GM18499 (cell line): ENCODE measurements at regions not wholly inside any gene's neighbourhood (a gene's known extent, or its start where the extent isn't known, plus 50 kb on each side); places are given as distances from the start of the nearest gene placed in this dataset.
"Not testable (repeated sequence)": the region's sequence is repeated elsewhere in the genome, so short reads cannot be mapped to it uniquely, and the experiment has no call there.

Source experiments
- ATAC-seq: cut with Tn5 transposase; IDR thresholded peaks from one replicate; pipeline ENCODE4 v1.9.1; 2021; ENCODE audit warnings: moderate number of reproducible peaks; ENCODE audit not compliant: insufficient read depth, unreplicated experiment

DNA sequence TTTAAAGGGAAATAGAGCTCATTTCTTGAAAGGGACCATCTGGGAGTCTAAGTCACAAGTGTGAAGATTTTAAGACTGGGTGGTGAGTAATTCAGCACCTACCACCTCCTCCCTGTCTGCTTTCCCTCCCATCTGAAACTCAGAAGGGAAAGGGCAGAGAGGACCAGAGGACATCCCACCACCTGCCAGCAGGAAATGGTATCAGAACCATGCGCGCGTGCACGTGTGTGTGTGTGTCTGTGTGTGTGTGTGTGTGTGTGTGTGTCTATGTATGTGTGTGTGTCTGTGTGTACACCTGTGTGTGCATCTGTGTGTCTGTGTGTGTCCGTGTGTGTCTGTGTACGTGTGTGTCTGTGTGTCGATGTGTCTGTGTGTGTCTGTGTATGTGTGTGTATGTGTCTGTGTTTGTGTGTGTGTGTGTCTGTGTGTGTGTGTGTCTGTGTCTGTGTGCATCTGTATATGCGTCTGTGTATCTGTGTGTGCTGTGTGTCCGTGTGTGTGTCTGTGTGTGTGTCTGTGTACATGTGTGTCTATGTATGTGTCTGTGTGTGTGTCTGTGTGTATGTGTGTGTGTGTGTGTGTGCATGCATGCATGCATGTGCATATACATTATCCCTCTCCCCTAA lies 76.8 kb downstream of the ZFP36L2 start:
- ATAC-seq, result no peak

DNA sequence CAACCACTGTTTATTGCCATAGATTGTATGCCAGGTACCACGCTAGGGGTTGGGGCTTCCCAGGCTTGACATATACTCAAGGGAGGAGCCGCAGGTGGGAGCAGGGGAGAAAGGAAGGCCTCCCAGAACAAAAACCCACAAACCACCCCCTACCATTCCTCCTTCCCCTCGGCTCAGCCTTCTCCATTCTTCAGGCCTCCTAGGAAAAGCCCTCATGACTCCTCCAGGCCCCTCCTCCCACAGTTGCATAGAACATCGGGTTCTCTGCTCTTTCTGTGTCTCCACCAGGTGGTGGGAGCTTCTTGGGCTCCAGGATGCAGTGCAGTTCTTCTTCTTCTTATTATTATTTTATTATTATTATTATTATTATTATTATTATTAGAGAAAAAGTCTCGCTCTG lies 80.3 kb downstream of the ZFP36L2 start:
- ATAC-seq, result no peak

DNA sequence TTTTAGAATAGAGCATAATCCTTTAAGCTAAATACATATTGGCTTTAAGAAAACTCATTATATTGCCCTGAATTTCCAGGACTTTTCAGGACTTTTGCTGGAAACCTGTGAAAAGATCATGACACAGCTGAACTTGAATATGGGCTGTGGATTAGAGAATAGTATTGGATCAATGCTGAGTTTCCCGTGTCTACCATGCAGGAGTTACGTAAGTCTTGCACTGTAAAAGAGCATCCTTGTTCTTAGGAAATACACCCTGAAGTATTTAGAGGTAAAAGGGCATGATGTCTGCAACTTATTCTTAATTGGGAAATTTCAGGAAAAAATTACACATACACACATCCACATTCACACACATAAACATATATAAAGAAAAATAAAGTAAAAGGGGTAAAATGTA lies 82.1 kb downstream of the ZFP36L2 start:
- ATAC-seq, result no peak

DNA sequence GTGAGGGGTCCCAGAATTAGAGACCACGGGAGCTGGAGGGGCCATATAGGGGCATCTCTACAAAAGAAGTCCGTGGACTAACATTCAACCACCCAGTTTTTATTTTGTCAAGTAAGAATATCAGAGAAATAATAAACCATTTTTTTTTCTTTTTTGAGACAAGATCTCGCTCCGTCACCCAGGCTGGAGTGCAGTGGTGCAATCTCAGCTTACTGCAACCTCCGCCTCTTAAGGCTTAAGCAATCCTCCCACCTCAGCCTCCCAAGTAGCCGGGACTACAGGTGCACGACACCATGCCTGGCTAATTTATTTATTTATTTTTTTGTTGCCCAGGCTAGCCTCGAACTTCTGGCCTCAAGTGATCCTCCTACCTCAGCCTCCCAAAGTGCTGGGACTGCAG lies 82.7 kb downstream of the ZFP36L2 start:
- no peak for ATAC-seq

DNA sequence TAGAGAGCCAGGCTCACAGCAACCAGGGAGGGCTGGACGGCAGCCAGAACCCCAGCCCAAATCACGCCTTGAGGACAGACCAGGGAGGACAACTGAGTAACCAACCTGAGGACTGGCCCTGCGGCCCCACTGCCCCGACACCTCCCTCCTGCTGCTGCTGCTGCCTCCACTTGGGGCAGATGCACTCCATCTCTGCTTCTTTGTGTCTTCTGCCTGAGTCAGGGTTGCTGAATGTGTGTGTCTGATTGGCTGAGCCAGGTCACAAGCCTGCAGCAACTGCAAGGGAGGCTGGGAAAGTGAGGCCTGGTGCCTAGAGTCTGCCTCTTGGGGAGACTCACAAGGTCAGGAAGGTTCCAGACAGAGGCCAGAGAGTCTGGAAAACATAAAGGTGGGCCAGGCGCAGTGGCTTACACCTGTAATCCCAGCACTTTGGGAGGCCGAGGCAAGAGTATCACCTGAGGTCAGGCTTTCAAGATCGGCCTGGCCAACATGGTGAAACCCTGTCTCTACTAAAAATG lies 83.4 kb downstream of the ZFP36L2 start:
- ATAC-seq, result no peak

DNA sequence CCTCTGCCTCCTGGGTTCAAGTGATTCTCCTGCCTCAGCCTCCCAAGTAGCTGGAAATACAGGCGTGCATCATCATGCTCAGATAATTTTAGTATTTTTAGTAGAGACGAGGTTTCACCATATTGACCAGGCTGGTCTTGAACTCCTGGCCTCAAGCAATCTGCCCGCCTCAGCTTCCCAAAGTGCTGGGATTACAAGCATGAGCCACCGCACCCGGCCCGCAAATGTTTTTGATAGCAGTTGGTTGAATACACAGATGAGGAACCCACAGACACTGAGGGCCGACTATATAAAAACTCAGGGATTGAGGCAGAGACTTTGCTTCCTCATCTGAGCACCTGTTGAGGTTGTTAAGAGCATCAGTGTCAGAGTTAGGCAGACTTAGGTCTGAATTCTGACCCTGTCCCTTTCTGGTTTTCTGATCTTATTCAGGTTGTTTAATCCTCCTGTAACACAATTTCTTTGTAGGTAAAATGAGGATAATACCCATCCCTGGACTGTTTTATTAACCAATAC lies 84.7 kb downstream of the ZFP36L2 start:
- not testable (repeated sequence) for ATAC-seq

DNA sequence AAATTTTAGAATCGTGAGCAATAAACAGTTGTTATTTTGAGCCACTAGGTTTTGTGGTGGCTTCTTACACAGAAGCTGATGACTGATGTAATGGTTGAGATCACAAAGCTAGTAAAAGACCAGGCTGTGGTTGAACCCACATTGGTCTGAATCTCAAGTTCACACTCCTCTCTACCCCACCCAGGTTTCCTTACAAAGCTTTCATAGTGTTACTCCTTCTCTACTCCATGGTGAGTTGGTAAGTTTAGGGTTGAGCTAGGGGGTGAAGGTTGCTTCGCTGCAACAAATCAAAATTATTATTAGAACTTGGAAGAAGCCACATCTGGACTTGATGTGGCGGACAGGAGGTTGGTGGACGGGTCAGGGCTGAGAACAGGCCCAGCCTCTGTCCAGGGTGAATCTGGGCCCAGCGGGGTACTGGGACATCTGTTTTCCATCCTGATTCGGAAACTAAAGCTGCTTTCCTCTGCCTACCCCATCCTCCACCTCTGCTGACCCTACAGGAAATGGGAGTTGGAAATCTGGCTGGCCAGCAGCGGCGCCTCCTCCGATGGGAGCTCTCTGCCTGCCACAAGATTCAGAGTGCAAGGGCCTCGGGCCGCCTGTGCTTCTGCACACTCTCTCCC lies 86.3 kb downstream of the ZFP36L2 start:
- no peak for ATAC-seq

DNA sequence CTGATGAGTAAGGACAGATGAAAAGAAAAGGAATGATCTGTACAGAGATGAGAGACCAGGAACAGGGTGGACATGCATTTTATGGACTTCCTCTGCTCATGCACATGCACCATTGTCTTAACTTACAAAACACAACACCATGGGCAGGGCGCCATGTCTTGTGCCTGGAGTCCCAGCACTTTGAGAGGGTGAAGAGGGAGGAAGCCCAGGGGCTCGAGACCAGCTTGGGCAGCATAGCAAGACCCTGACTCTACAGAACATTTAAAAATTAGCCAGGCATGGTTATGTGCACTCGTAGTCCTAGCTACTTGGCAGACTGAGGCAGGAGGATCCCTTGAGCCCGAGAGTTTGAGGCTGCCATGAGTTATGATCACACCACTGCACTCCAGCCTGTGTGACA lies 86.9 kb downstream of the ZFP36L2 start:
- no peak for ATAC-seq

DNA sequence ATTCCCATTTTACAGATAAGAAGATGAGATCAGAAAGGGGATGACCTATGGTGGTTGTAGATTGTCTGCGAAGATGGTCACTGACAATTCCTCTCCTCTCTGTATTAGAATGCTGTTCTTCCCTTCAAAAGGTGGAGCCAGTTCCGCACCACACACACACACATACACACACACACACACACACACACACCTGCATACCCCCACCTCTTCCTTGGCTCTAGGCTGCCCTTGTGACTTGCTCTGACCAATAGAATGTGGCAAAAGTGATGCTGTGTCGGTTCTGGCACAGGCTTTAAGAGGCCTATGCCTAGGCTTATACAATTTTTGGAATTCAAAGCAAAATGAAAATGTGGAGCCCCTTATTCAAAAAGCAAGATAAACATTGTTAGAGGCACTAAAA lies 88.0 kb downstream of the ZFP36L2 start:
- ATAC-seq, result no peak

DNA sequence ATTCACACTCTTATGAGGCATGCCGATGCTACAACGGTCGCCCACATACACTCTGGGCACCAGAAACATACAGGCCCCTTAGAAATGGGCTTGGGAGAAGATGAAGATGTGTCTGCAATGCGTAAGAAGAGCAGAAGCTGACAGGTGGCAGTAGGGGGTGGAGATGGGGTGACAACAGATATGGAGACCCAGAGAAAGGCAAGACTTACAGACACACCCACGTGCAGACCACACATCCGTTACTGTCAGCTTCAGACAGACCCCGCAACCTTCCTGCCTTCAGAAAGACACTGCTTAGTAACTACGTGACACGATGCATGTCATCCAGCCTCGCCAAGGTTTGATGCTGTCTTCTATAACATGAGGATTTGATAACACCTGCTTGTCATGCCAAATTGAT lies 89.5 kb downstream of the ZFP36L2 start:
- no peak for ATAC-seq

DNA sequence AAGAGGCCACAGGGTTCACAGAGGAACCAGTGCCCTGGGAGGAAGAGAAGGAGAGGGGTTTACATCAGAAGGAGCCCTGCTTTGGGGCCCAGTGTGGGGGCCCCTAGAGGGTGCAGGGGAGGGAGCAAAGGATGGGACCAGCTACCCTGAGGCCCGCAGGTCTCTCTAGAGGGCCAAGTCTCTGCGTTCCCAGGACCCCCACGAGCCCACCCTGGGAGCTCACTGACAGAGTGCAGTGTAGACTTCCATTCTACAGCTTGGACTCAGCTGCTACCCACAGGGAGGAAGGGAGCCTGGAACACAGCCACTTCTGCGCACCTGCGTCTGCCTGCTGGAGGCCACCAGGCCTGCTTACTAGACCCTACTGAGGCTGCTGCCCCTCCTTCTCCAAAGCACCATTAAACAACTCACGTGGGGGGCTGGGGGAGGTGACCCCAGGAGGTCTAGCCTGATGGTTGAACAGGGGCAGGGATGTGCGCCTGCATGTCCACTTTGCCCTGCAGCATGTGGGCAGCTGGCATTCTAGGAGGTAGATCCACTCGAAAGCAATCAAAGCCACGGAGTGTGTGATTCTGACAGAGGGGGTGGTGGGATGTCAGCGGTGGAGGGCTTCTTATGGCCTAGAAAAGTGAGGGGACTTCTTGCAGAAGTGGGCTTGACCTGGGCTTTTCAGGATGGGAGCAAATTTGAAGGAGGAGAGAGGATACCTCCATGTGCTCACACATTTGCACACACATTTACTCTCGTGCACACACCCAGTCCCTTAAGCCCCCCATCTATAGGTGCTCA lies 90.2 kb downstream of the ZFP36L2 start:
- no peak for ATAC-seq

DNA sequence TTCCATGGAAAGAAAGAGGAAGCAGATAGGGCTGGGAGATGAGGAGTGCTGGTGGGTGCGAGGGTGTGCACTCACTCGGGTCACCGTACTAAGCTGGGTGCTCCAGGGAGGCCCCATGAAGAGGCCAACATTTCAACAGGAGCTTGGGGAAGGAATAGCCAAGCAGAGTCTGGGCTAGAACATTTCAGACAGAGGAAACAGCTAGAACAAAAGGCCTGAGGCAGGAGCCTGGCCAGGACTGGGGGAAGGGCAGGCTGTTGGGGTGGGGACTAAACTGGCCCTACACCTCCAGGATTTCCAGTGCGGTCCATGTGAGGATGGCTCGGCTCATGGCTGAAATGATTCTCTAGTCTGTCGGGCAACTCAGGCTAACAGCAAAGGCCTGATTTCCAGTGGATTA lies 90.8 kb downstream of the ZFP36L2 start:
- no peak for ATAC-seq

DNA sequence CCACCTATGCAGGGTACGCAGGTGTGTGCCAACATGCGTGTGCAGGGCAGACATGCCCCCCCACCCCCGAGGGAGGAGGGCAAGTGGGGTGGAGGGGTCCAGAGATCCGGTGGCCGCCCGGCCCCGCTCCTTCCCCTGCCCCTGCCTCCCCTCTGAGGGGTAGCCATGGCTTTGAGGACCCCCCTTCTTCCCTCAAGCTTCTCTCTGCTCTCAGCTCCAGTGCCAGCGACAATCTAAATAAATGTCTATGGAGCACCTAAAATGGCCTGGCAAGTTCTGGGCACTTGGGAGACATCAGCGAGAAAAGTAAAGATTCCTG lies 91.9 kb downstream of the ZFP36L2 start:
- ATAC-seq, result no peak

DNA sequence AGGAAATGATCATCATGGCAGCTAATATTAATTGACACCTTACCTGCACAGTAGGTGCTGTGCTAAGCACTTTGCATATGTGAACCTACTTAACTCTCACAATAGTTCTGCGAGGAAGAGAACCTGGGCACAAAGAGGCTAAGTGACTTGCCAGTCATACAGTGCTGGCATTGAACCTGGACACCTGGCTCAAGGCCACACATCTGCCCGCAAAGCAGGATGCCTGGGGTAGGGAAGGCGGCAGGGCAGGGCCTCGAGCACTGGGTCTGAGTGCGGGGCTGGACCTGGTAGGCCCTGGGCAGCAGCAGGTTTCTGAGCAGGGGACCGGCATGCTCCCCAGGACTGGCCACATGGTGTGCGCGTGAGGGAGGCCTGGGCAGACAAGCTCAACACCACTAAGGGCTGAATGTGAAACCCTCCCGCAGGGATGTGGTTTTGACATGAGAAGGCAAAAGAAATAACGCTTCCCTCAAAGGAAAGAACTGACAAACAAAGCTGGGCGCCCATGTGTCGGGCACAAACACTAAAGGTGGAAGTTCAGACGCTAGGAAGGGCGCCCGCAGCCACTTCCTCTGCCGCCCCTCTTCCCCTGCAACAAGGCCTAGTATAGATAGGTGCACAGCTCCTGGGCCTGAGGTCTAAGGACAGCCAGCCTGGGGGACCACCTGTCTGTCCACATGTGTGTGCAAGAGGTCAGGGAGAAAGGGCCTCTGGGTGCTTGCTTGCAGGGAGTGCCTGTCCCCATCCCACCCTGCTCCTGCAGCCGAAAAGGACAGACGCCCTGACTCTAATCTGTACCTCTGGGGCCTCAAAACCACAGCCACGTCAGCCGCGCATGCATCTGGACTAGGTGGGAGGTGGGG lies 92.5 kb downstream of the ZFP36L2 start:
- no peak for ATAC-seq

DNA sequence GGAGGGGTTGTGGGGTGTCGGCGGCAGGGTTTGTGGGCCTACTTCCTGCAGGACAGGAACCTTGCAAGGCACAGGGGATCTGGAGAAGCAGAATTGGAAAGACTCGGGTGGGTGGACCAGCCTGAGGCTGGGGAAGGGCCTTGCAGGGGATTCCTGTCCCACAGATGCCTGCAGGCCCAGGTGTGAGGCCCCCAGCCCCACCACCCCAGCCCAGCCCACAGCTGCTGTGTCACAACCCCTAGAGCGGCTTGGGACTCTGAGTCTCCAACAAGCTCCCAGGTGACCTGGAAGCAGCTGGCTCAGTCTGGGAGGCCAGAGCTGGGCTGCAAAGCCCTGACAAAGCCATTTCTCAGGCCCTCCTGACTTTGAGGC lies 93.1 kb downstream of the ZFP36L2 start:
- ATAC-seq, result no peak

DNA sequence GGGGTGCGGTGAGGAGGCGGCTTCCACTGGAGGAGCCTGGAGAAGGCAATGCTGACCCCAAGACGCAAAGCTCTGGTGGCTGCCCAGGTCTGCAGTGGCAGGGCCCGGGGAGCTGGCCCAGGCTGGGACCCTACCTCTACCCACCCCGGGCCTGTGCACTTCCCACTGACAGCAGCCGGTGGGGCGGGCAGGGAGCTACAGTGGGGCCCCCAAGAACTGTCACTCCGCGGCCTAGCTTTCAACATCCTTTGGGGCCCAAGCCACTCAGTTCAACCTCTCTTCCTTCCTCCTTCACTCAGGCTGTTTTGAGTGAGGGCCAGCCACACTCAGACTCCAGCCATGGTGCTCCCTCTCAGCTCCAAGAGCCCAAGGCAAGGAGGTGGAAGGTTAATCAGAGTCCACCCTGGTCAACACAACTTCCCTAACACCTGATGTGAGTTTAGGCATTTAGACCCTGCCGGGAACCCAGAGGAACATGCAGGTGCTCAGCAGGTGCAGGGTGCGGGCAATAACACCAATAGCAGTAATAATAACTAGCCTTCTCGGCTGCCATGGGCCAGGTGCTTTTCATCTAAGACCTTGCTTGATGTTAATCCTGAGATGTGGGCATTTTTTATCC lies 93.6 kb downstream of the ZFP36L2 start:
- no peak for ATAC-seq

DNA sequence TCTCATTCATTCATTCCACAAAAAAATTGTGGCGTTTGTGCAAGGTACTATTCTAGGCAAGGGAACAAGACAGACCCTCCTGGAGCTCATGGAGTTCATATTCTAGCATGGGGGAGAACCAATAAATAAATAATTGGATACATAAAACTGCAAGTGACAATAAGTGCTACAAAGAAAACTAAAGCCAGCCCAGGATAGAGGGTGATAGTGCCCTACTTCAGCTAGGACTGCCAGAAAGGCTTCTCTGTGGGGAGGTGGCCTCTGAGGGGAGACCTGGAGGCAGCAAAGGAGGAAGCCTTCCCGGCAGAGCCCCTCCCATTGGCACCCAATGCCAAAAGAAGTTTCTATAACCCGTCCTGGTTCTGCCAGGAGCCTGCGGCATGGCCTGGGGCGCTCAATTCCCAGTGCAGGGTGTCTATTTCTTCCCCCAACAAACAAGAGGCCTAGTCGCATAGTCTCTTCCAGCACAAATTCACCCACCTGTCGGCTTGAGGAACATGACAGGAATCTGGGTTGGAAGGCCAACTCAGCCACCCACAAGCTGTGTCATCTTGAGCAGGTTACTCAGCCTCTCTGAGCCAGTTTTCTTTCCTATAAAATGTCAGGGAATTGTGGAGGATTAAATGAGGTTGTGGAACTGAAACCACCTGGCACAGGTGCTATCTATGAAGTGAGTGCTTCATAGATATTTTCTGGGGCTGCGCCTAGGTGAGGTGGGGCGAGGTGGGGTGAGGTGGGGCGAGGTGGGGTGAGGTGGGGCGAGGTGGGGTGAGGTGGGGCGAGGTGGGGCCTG lies 94.3 kb downstream of the ZFP36L2 start:
- no peak for ATAC-seq

DNA sequence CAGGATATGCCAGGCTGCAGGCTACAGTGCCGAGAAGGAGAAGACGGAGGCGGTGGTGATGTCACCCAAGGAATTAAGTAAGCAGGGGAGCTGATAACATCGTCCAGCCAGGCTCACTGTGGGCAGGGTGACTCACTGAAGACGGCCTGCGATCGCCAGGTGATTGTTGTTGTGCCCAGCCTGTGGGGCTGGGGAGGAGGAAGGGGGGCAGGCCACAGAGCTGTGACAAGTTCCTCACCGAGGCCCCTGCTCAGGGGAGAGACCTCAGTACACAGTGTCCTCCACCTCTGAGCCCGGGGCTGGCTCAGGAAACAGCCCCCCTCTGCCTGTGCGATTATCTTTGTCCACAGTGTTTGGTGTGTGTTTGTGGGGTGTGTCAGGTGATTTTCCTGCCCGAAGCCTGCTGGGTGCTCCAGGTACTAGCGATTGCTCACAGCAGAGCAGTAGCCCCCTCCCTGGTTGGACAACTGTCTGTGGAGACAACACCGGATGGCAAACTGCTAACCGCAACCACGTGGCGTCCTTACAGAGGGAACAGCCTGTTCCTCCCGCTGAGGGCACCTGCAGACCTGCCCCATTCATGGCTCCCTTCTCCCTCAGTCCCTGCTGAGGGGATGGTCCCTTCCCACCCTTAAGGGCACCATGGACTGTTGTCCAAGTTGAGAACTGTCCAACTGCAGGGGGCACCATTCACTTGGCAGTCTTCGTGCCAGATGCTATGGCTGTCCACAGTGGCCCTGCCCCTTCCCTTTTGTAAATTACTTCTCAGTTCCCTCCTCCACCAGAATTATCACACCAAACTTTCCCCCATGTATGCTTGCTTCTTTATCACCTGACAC lies 95.1 kb downstream of the ZFP36L2 start:
- ATAC-seq, result no peak

DNA sequence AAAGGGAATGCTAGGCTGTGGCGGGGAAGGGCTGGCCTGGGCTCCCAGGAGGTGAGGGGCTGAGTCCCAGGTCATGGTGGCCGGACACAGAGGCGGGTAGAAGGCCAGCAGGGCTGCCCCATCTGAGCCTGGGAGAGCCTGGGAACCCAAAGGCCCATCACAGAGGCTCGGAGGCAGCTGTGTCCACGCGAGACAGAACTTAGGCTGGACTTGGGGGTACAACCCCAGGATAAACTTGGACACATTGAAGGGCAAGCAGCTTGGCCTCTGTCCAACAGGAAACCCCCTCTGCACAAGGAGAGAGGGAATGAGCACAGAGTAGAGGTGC lies 95.9 kb downstream of the ZFP36L2 start:
- ATAC-seq, result no peak
